Right atrium auricular region (tissue), 2 donors: ENCODE measurements at regions not wholly inside any gene's neighbourhood (a gene's known extent, or its start where the extent isn't known, plus 50 kb on each side); places are given as distances from the start of the nearest gene placed in this dataset.

ENCODE experiments used
- DNase-seq: peaks from one replicate; pipeline ENCODE4 v3.0.0-alpha.2; 2019; ENCODE audit warnings: low spot score
- H3K27ac ChIP-seq, 2 donors: fragments of 200-600 bp; sonication (generic); 1 replicate in 1 of 2; 2 replicates in 1 of 2; pipeline ENCODE4 v1.5.1; 2016 to 2019
- H3K27me3 ChIP-seq, 2 donors: fragments of 200-600 bp; sonication (generic); one replicate each; pipeline versions ENCODE4 v1.5.1 to v1.6.0; 2017 to 2019
- H3K36me3 ChIP-seq: fragments of 200-600 bp; sonication (generic); one replicate; pipeline ENCODE4 v1.5.1; 2016
- H3K4me1 ChIP-seq, 2 donors: fragments of 200-600 bp; sonication (generic); one replicate each; pipeline versions ENCODE4 v1.5.1 to v1.6.0; 2017 to 2019
- H3K4me3 ChIP-seq, 2 donors: fragments of 200-600 bp; sonication (generic); 1 replicate in 1 of 2; 2 replicates in 1 of 2; pipeline ENCODE4 v1.5.1; 2017 to 2019; ENCODE audit warnings: mild to moderate bottlenecking in 1 of 2, moderate library complexity in 1 of 2
- H3K9me3 ChIP-seq, 2 donors: fragments of 200-600 bp; sonication (generic); one replicate each; pipeline ENCODE4 v1.5.1; 2019
- TF ChIP-seq, protein P1 (sequence below), 2 donors: fragments of 200-600 bp; sonication (generic); IDR thresholded peaks; one replicate each; pipeline ENCODE4 v1.5.1; 2019; ENCODE audit warnings: antibody characterized with exemption in 2 of 2

GRCh38 chr5:126171916-126172315 lies 251.3 kb upstream of the GRAMD2B start:
- TF ChIP-seq, protein P1, sequence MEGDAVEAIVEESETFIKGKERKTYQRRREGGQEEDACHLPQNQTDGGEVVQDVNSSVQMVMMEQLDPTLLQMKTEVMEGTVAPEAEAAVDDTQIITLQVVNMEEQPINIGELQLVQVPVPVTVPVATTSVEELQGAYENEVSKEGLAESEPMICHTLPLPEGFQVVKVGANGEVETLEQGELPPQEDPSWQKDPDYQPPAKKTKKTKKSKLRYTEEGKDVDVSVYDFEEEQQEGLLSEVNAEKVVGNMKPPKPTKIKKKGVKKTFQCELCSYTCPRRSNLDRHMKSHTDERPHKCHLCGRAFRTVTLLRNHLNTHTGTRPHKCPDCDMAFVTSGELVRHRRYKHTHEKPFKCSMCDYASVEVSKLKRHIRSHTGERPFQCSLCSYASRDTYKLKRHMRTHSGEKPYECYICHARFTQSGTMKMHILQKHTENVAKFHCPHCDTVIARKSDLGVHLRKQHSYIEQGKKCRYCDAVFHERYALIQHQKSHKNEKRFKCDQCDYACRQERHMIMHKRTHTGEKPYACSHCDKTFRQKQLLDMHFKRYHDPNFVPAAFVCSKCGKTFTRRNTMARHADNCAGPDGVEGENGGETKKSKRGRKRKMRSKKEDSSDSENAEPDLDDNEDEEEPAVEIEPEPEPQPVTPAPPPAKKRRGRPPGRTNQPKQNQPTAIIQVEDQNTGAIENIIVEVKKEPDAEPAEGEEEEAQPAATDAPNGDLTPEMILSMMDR (IDR thresholded peaks at IDR 0.05): no peak
- Histone ChIP-seq H3K4me3 (no peak overlapping the region), H3K27me3 (no peaks in the 10 kb centered on the region), H3K36me3 (no peaks in the 10 kb centered on the region), H3K27ac (no peak overlapping the region), H3K4me1 (no peaks in the 10 kb centered on the region), H3K9me3 (peaks cover 6 to 20% of the 10 kb centered on the region in 2 donors)
- no peak for DNase-seq

GRCh38 chr5:126172812-126173211 lies 250.4 kb upstream of the GRAMD2B start:
- no peaks in the 10 kb centered on the region for H3K36me3 ChIP-seq
- H3K9me3 ChIP-seq: peaks cover 0 to 11% of the 10 kb centered on the region in 2 donors
- H3K4me3 ChIP-seq: no peak overlapping the region
- no peak overlapping the region for H3K27ac ChIP-seq
- TF ChIP-seq, protein P1 (IDR thresholded peaks at IDR 0.05): no peak
- DNase-seq: no peak
- H3K27me3 ChIP-seq: no peaks in the 10 kb centered on the region
- H3K4me1 ChIP-seq: no peaks in the 10 kb centered on the region

GRCh38 chr5:126178521-126178920 lies 244.7 kb upstream of the GRAMD2B start:
- no peak for DNase-seq
- H3K4me1 ChIP-seq: peaks cover 0 to 10% of the 10 kb centered on the region in 2 donors
- no peaks in the 10 kb centered on the region for H3K27me3 ChIP-seq
- TF ChIP-seq, protein P1 (IDR thresholded peaks at IDR 0.05): no peak
- no peak overlapping the region for H3K4me3 ChIP-seq
- peak overlapping the region in 1 of 2 donors; percentile 52 for H3K27ac ChIP-seq
- H3K9me3 ChIP-seq: no peaks in the 10 kb centered on the region
- no peaks in the 10 kb centered on the region for H3K36me3 ChIP-seq

DNA sequence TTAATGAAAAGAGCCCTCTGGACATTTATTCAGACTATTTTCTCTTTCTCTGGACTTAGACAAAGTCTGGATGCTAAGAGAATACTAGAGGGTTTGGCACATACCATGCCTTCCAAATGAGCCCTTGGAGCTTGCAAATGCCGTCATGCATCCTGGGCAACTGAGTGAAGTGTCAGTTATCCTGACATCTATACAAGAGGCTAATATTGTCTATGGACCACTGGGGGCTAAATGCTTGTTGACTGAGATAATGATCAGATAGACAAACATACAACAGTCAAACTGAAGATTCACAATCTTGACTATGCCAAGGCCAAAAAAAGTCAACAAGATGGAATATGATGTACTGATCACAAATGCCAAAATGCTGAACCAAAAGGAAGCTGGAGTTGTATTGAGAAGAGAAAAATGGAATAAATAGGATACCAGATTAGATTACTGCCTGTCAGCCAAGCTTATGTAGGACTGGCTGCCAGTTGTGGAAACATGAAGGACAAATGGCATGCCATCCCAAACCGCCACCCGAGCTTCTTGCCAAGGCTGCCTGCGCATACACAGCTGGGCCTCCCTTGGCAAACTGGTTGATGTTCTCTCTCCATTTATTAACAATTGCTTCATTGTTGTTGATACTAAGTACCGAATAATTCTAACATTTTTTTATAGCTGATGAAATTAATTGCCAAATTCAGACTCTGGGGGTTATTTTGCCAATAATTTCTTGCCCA lies 240.1 kb upstream of the GRAMD2B start:
- H3K9me3 ChIP-seq: no peaks in the 10 kb centered on the region
- H3K27ac ChIP-seq: no peak overlapping the region
- peaks cover 0 to 9% of the 10 kb centered on the region in 2 donors for H3K4me1 ChIP-seq
- no peak for DNase-seq
- no peaks in the 10 kb centered on the region for H3K36me3 ChIP-seq
- no peaks in the 10 kb centered on the region for H3K27me3 ChIP-seq
- TF ChIP-seq, protein P1 (IDR thresholded peaks at IDR 0.05): no peak
- H3K4me3 ChIP-seq: no peak overlapping the region

DNA sequence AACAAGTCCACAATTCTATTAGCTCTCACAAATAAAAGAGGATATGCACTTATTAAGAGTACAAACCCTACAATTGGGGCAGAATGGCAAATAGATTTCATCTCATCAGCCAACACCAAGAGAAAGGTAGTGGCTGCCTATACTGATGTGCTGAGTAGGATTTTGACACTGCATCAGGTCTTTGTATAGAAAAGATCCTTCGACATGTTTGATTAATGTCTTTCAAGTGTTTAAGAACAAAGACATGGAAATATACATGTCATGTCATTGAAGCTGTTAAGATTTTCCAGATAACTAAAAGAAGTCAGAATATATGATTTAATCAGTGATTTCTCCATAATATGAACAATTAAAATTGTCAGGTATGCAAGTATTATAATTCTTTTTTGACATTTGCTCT lies 238.7 kb upstream of the GRAMD2B start:
- H3K9me3 ChIP-seq: no peaks in the 10 kb centered on the region
- H3K4me3 ChIP-seq: no peak overlapping the region
- no peak overlapping the region for H3K27ac ChIP-seq
- no peak for DNase-seq
- TF ChIP-seq, protein P1 (IDR thresholded peaks at IDR 0.05): no peak
- H3K36me3 ChIP-seq: no peaks in the 10 kb centered on the region
- H3K27me3 ChIP-seq: no peaks in the 10 kb centered on the region
- no peaks in the 10 kb centered on the region for H3K4me1 ChIP-seq

DNA sequence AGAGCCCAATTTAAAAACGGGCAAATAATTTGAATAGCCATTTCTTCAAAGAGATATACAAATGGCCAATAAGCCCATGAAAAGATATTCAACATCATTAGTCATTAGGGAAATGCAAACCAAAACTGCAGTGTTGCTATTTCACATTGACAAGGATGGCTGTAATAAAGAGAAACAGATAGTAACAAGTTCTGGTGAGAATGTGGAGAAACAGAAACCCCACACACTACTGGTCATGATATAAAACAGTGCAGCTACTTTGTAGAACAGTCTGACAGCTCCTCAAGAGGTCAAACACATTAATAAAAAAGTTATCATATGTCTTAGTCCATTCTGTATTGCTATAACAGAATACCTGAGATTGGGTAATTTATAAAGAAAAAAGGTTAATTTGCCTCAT lies 237.0 kb upstream of the GRAMD2B start:
- TF ChIP-seq, protein P1 (IDR thresholded peaks at IDR 0.05): no peak
- Histone ChIP-seq H3K27ac (no peak overlapping the region), H3K4me3 (no peak overlapping the region), H3K36me3 (no peaks in the 10 kb centered on the region), H3K9me3 (no peaks in the 10 kb centered on the region), H3K4me1 (no peaks in the 10 kb centered on the region), H3K27me3 (no peaks in the 10 kb centered on the region)
- no peak for DNase-seq
